GM21367 (cell line): ENCODE measurements at regions not wholly inside any gene's neighbourhood (a gene's known extent, or its start where the extent isn't known, plus 50 kb on each side); places are given as distances from the start of the nearest gene placed in this dataset.

ENCODE experiments used
- ATAC-seq: cut with Tn5 transposase; IDR thresholded peaks from one replicate; pipeline ENCODE4 v1.9.1; 2021; ENCODE audit not compliant: unreplicated experiment

DNA sequence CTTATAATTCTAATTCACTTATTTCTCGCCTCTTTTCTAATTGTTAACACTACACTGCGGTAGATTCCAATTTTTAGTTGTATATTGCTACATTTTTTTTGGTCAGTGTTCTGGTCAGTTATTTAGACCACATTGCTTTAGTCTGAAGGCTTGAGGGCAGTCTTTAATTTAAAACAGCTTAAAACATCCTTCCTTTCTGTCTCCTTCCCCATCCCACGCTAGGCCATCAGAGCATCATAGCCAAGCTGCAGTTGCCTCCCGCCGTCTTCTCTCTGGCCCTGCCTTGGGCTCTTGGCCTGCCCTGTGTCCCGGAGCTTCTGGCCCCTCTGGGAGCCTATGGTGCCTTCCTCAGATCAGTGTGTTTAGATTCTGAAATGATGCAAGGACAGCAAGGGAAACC is 52.6 kb upstream of the GLI2 start:
- no peak for ATAC-seq

DNA sequence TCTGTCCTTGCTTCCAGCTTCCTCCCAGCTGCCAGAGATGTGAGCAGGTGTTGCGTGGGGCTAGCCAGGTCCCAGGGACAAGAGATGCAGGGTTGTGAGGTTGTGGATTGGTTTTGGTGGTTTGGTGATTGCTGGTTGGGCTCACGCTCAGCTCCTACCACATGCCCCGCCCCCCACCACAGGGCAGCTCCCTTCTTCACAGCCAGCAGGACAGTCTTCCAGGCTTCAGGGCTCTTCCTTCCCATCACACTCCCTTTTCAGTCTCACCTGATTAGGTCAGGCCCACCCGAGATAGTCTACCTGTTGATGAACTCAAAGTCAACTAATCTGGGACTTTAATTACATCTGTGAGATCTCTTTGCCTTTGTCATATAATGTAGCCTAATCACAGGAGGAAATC is 52.0 kb upstream of the GLI2 start:
- ATAC-seq, result no peak

DNA sequence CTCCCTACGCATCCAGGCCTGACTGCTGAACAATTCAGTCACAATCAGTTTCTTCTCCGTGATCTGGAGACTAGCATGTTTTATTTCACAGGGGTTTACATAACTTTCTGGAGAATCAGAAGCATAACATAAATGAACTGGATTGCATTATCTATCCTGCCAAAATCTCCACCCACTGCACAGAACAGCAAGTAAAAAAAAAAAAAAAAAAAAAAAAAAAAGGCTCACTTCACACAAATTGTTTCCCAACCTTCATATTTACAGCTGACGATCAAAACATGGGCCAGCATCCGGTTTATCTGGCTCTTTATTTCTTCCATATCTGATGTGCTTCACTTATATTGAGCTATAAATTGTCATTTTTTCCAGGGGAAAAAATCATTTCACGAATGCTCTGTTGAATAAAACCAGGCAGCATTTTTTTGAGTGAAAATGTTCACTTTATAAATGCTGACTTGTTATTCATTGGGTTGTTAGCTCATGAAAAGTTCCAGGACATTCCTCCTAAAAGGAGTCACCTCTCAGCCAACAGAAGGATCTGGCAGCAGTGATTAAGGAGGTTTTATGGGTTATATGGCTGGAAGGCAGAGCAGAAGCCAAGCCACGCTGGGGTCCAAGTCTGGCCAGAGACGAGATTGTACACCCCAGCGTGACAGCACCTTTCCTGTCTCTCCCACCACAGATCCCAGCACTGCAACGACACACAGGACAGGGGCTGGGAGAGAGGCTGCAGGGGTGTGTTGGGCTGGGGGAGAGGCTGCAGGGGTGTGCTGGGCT is 51.2 kb upstream of the GLI2 start:
- ATAC-seq, result no peak

DNA sequence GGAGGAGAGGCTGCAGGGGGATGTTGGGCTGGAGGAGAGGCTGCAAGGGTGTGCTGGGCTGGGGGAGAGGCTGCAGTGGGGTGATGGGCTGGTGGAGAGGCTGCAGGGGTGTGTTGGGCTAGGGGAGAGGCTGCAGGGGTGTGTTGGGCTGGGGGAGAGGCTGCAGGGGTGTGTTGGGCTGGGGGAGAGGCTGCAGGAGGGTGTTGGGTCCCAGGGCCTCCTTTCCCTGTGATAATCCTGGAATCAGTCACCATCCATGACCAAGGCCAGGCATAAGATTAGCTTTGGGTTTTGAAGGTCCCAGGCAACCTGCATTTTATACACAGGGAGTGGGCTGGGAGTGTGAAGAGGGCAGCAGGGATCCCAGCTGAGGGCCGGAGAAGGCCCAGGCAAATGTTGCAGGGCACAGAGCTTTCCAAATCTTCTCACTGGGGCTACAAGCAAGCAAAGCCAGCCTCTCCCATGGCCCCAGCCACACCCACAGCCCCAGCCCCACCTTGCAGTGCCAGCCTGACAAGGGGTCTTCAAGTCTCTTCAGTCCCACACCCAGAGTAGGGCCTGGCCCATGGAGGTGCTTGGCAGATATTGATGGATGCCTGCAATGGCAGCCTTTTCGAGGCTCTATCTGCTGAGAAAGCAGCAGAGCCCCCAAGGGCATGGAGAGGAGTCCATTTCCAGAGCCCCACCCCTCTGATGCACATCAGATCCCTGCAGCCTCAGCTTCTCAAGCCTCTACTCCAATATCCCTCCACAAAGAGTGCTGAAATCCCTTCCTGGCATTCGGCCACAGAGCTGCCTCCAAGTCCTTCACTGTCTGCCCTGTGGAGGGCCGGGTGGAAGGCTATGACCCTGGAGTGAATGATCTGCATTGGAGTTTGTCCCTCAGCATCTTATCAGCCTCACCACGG is 50.3 kb upstream of the GLI2 start:
- ATAC-seq, result no peak
